Natural killer cell treated with Interleukin-12 subunit alpha and Interleukin-12 subunit beta and Interleukin-15 and Interleukin-18, amount 100 ng/mL, for 72 hours (primary cell): ENCODE measurements at regions not wholly inside any gene's neighbourhood (a gene's known extent, or its start where the extent isn't known, plus 50 kb on each side); places are given as distances from the start of the nearest gene placed in this dataset.
A peak's percentile ranks its signal among the peaks of the same experiment; 100 is the strongest.

Source experiments
- ATAC-seq, 2 donors: fragments of 150-1000 bp; cut with Tn5 transposase in 1 of 2; sonication (Bioruptor Pico), chemical (Tn5 transposase) in 1 of 2; 2 replicates each; pipeline ENCODE4 v1.10.0; 2021
- DNase-seq: peaks from one replicate; pipeline ENCODE4 v3.0.0; 2022; ENCODE audit warnings: low spot score
- H3K27ac Mint-ChIP-seq, 2 donors: 1 replicate in 1 of 2; 2 replicates in 1 of 2; pipeline ENCODE4 v1.8.0; 2022; ENCODE audit warnings: mixed read lengths in 2 of 2, mild to moderate bottlenecking in 1 of 2, moderate library complexity in 1 of 2
- H3K27me3 Mint-ChIP-seq, 2 donors: 1 replicate in 1 of 2; 2 replicates in 1 of 2; pipeline ENCODE4 v1.8.0; 2022; ENCODE audit warnings: mixed read lengths in 2 of 2
- H3K36me3 Mint-ChIP-seq: one replicate; pipeline ENCODE4 v1.8.0; 2022; ENCODE audit warnings: mixed read lengths
- H3K4me1 Mint-ChIP-seq, 2 donors: 1 replicate in 1 of 2; 2 replicates in 1 of 2; pipeline ENCODE4 v1.8.0; 2022; ENCODE audit warnings: low read depth in 2 of 2, mixed read lengths in 2 of 2, mild to moderate bottlenecking in 1 of 2
- H3K4me3 Mint-ChIP-seq: one replicate; pipeline ENCODE4 v1.8.0; 2022; ENCODE audit warnings: mixed read lengths
- H3K9me3 Mint-ChIP-seq: 2 replicates; pipeline ENCODE4 v1.8.0; 2022; ENCODE audit warnings: mixed read lengths

DNA sequence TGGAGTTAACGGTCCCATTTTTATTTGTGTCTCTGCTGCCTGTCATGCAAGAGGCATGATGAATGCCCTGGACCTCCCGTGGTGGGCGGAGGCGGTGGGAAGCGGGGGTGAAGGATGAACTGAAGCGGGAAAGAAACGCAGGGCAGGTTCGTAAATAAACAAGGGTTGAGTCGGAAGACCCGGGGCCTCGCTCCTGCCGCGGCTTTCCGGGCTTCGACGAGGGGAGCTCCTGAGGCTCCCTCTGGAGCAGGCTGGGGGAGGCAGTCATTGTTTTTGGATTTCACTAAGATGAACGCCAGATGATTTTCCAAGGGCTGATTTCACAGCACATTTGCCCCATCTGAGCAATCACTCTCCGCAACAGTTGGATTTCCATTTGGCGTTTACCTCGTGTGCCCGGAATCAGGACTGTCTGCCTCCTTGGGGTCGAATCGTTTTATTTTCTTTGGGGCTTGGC is 130.2 kb downstream of the SLC38A6 start:
- no peak overlapping the region for H3K27ac Mint-ChIP-seq
- peaks cover 4% of the 10 kb centered on the region for H3K9me3 Mint-ChIP-seq
- no peaks in the 10 kb centered on the region for H3K4me1 Mint-ChIP-seq
- no peak overlapping the region for H3K4me3 Mint-ChIP-seq
- H3K36me3 Mint-ChIP-seq: peaks cover 17% of the 10 kb centered on the region
- H3K27me3 Mint-ChIP-seq: peaks cover 3 to 7% of the 10 kb centered on the region in 2 donors
- no peak for ATAC-seq
- DNase-seq: no peak

DNA sequence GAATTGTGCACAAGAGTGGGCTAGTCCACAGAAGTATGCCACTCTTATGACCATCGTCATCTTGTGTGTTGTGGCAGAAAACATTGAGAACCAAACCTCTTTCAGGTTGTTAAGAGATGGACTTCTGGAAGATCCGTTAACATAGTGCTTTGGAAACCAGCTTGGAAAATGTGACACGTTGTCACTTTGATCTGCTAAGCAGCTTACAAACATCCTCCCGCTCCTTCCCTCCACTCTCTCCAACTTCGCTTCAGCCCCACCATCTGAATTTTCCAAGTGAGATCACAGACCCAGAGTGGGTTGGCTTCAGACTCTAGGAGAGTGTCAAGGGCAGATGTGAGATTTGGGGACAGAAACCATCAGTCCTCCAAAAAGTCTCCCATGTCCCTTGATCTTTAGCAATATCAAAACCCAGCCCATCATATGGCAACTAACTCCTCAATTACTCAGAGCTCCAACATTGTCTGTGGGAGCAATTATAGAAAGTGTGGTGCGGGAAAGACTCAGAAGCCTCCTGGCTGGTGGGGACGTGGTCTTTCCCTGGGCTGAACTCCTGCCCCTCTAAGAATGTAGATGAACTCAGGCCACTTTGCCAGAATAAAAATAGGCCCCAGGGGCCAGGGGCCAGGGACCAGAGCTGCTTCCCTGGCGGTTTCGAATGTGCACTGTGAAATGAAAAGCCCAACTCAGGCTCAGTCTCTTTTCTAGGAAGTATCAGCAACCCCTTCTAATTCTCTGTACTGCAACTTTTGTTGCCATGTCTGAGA is 129.5 kb downstream of the SLC38A6 start:
- peak overlapping the region in 1 of 2 donors; percentile 25 for H3K27ac Mint-ChIP-seq
- no peak for DNase-seq
- peaks cover 3 to 7% of the 10 kb centered on the region in 2 donors for H3K27me3 Mint-ChIP-seq
- peaks cover 4% of the 10 kb centered on the region for H3K9me3 Mint-ChIP-seq
- no peaks in the 10 kb centered on the region for H3K4me1 Mint-ChIP-seq
- ATAC-seq: no peak
- peaks cover 17% of the 10 kb centered on the region for H3K36me3 Mint-ChIP-seq
- H3K4me3 Mint-ChIP-seq: no peak overlapping the region

DNA sequence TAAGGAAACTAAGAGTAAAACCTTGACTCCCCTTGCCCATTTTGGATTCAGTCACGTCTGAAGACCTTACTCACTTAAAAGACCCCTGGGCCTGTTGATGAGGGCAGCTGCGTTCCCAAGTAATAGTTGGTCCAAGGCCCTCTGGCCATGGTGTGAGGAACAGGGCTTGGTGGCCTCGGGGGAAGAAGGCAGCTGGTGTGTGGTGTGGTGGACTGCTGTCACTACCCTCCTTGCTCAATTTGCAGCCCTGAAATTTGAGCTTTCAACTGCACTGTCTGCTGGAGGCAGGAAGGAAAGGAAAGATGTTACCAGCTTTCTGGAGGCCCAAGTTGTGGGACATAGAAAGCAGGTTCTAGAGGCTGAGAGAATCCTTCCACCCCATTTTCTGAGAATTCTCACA is 128.2 kb downstream of the SLC38A6 start:
- Mint-ChIP-seq H3K27me3 (peaks cover 3 to 7% of the 10 kb centered on the region in 2 donors), H3K36me3 (peaks cover 7% of the 10 kb centered on the region), H3K4me1 (peaks cover under 1 to 4% of the 10 kb centered on the region in 2 donors), H3K27ac (peak overlapping the region in 1 of 2 donors; percentile 38), H3K9me3 (no peaks in the 10 kb centered on the region), H3K4me3 (no peak overlapping the region)
- ATAC-seq: no peak
- no peak for DNase-seq

DNA sequence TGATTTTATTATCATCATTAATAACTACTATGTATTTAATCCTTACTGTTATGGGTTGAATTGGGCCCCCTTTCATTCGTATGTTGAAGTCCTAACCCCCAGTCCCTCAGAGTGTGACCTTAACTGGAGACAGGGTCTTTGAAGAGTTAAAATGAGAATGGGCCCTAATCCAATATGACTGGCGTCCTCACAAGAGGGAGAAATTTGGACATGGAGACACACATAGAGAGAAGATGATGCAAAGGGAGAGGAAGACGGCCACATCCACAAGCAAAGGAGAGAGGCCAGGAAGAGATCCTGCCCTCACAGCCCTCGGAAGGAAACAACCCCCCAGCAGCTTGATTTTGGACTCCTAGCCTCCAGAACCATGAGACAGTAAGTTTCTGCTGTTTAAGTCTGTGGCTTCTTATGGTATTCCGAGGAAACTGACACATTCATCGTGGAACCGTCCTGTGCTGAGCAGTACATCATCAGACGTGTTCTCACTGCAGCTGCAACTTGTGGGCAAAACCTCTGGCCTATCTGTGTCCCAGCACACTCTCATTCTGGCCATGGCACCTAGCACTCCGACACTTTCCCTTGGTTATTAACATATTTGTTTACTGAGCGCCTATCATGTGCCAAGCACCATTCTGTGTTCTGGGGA is 127.6 kb downstream of the SLC38A6 start:
- peaks cover 6 to 9% of the 10 kb centered on the region in 2 donors for H3K4me1 Mint-ChIP-seq
- H3K36me3 Mint-ChIP-seq: peaks cover under 1% of the 10 kb centered on the region
- H3K27me3 Mint-ChIP-seq: peaks cover 3 to 7% of the 10 kb centered on the region in 2 donors
- no peak for DNase-seq
- H3K4me3 Mint-ChIP-seq: no peak overlapping the region
- no peak for ATAC-seq
- peak overlapping the region in 1 of 2 donors; percentile 48 for H3K27ac Mint-ChIP-seq
- H3K9me3 Mint-ChIP-seq: no peaks in the 10 kb centered on the region

DNA sequence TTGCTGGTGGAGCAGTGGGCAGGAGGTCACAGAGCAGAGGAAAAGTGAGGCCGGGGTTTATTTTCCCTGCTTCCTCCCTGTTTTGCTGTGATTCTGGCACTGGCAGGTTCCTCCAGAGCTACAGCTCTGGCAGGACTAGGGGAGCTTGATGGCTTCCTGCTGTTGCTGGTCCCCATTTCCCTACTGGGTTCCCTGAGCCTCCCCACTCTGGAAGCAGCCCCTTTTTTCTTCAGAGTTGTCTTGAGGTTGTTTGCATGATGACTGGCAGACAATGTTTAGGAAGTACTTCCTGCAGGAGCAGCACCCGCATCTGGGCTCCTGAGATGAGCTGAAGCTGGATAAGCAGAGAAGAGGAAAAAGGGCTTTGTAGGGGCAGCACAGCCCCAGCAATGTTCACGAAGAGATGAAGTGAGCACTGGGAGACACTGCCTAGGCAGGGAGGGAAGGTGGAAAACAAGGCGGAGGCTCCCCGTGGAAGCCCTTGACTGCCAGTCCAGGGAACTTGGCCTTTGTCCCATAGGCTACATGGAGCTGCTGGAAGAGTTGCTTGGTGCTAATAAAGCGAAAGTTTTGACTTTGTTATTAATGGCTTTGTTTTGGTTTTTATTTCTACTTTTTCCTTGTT is 126.9 kb downstream of the SLC38A6 start:
- no peaks in the 10 kb centered on the region for H3K36me3 Mint-ChIP-seq
- H3K27ac Mint-ChIP-seq: peak overlapping the region in 1 of 2 donors; percentile 48
- peaks cover 10 to 16% of the 10 kb centered on the region in 2 donors for H3K4me1 Mint-ChIP-seq
- H3K4me3 Mint-ChIP-seq: no peak overlapping the region
- ATAC-seq (no peak), DNase-seq (no peak)
- peaks cover 3 to 7% of the 10 kb centered on the region in 2 donors for H3K27me3 Mint-ChIP-seq
- H3K9me3 Mint-ChIP-seq: no peaks in the 10 kb centered on the region

DNA sequence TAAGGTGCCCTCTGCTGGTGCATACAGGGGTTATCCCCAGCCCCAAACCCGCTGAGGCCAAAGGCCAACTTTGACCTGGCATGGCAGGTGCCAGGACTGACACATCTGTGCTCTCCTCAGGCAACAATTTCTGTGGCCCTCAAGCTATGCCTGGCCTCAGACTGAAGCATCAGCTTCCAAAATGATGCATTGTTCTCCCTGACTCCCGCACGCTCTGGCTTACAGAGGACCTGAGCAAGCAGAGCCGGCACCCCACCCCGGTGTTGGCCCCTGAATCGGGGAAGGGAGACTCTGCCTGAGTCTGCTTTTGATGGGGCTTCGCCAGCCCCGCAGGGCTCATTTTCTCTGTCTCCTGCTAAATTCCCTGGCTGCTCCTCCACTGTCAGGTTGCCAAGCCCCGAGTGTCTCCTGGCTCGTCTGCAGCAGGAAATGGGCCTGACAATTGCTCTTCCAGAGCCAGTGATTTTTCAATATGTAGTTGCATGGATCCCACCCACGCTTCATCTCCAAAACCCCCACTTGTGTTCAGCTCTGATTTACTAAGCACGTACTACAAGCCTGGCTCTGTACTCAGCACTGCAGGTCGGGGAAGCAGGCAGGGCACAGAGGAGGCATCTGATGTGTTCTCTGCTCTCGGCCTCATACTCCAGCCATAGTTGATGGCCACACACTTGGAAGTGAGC is 126.1 kb downstream of the SLC38A6 start:
- no peak overlapping the region for H3K27ac Mint-ChIP-seq
- no peak for ATAC-seq
- no peak for DNase-seq
- H3K4me3 Mint-ChIP-seq: no peak overlapping the region
- H3K4me1 Mint-ChIP-seq: peaks cover 17 to 23% of the 10 kb centered on the region in 2 donors
- H3K27me3 Mint-ChIP-seq: peaks cover 0 to 7% of the 10 kb centered on the region in 2 donors
- H3K9me3 Mint-ChIP-seq: no peaks in the 10 kb centered on the region
- H3K36me3 Mint-ChIP-seq: no peaks in the 10 kb centered on the region

DNA sequence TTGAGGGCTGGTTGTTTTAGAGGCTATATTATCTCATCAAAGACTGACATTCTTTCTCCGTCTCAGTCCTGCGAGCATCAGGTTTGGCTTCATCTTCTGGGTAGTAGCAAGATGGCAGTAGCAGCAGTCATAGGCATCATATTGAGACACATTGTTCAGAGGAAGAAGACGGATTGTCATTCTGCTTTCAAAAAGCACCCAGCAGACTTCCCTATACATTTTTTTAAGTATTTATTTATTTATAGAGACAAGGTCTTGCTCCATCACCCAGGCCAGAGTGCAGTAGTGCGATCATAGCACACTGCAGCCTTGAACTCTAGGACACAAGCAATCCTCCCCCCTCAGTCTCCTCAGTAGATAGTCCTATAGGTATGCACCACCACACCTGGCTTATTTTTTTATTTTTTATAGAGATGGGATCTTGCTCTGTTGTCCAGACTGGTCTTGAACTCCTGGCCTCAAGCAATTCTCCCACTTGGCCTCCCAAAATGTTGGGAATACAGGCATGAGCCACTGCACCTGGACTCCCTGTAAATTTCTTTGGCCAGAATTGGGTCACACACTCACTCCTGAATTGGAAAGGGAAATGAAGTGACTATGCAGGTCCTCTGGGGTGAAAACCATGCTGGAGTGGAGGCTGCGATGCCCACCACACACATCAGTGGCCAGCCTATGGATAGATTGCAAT is 125.4 kb downstream of the SLC38A6 start:
- H3K9me3 Mint-ChIP-seq: no peaks in the 10 kb centered on the region
- H3K4me3 Mint-ChIP-seq: no peak overlapping the region
- H3K4me1 Mint-ChIP-seq: peaks cover 21 to 26% of the 10 kb centered on the region in 2 donors

DNA sequence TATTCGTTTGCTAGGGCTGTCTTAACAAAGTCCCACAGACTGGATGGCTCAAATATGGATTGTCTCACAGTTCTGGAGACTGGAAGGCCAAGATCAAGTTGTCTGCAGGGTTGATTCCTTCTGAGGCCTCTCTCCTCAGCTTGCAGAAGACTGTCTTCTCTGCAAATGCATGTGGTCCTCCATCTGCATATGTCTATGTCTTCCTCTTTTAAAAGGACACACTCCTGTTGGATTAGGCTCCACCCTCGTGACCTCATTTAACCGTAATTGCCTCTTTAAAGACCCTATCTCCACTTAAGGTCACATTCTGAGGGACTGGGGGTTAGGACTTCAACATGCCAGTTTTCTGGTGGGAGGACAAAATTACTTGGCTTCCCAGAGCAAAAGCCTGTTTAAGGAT is 123.3 kb downstream of the SLC38A6 start:
- ATAC-seq (no peak), DNase-seq (no peak)
- Mint-ChIP-seq H3K27me3 (peaks cover 0 to 2% of the 10 kb centered on the region in 2 donors), H3K36me3 (no peaks in the 10 kb centered on the region), H3K27ac (peak overlapping the region; percentile 83 to 87), H3K4me3 (peak overlapping the region; percentile 41), H3K4me1 (peaks cover 23 to 26% of the 10 kb centered on the region in 2 donors), H3K9me3 (no peaks in the 10 kb centered on the region)

More for the DNA sequence above, 125.4 kb downstream of the SLC38A6 start:
- ATAC-seq (no peak), DNase-seq (no peak)
- H3K36me3 Mint-ChIP-seq: no peaks in the 10 kb centered on the region
- H3K27ac Mint-ChIP-seq: no peak overlapping the region
- H3K27me3 Mint-ChIP-seq: peaks cover 0 to 7% of the 10 kb centered on the region in 2 donors

DNA sequence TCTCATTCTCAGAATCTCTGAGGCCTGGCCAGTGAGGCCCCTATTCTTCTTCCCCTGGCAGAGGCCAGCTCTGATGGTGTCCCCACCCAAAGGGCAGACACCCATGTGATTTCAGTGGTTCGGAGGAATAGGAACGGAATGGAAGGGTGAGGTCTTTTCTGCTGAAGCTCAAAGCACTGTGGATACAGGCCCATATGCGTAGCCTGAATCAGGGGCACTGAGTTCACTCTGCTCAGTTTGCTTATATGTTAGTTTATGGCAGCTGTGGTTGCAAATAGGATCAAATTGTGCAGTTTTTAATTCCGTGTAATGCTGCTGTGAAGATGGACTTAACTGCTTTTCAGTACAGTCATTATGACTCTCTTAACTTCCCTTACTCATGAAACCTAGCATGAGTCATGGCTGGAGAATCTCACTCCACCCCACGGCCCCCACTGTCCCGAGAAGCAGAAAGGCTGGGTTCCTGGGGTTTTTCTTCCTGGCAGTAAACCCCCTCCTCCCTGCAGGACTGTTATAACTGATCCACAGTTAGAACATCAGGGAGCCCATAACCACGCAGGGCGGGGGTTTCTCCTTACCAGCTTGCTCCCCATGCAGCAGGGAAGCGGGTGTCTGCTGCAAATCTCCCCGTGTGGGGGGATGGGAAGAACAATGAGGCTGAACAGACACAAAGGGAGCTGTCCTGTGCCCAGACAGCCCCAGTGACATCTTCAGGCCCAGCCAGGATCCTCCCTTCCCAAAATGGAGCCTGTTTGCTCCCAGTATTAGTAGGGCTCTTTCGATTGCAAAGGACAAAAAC is 122.7 kb downstream of the SLC38A6 start:
- peak overlapping the region; percentile 68 for H3K4me3 Mint-ChIP-seq
- peak overlapping the region; percentile 83 to 87 for H3K27ac Mint-ChIP-seq
- H3K36me3 Mint-ChIP-seq: no peaks in the 10 kb centered on the region
- peaks cover 23 to 26% of the 10 kb centered on the region in 2 donors for H3K4me1 Mint-ChIP-seq
- peaks cover 0 to 2% of the 10 kb centered on the region in 2 donors for H3K27me3 Mint-ChIP-seq
- H3K9me3 Mint-ChIP-seq: no peaks in the 10 kb centered on the region
- DNase-seq (no peak), ATAC-seq (peak; percentile 79 to 88)

DNA sequence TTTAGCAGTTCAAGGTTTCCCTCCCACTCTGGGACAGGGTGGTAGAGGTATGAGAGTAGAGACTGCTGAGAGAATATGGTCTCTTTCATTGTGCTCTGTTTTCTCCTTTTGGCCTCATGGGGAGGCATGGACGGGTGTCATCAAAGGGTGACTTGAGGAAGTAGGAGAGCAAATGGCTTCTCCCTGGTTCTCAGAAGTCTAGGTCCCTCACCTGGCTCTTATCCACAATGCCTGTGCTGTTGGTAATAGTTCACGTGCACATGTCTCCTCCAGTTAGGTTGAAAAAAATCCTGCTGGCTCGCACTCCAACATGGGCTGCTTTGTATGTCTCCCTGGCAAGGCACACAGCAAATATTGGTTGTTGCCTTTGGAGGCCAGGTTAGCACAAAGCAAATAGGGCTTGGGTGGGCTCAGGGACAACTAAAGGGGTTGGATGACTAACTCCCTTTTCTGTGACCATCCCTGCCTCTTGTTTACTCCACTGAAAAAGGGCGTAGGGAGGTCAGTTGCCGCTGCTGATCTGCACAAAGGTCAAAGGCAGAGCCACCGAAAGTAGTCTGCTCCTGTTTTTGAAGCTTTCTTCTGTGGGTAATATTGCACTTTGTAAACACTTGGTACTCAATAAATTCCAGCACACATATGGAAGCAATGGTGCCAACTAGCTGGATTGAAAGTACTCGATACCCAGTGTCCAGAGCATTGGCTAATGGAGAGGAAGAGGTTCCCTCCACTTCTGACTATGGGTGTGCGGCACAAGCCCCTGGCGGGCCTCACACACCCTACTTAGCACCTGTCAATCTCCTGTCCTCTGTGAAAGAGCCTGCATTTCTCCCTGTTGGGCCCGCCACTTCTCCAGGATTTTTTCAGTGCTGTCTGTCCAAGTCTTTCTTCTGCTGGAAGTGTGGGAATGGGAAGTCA is 121.8 kb downstream of the SLC38A6 start:
- no peak for ATAC-seq
- Mint-ChIP-seq H3K4me1 (peaks cover 23 to 26% of the 10 kb centered on the region in 2 donors), H3K27ac (peak overlapping the region; percentile 83 to 87), H3K4me3 (peak overlapping the region; percentile 68), H3K36me3 (no peaks in the 10 kb centered on the region), H3K27me3 (peaks cover 0 to 2% of the 10 kb centered on the region in 2 donors), H3K9me3 (no peaks in the 10 kb centered on the region)
- no peak for DNase-seq
